Nephron progenitor cell (in vitro differentiated cells): ENCODE measurements at regions not wholly inside any gene's neighbourhood (a gene's known extent, or its start where the extent isn't known, plus 50 kb on each side); places are given as distances from the start of the nearest gene placed in this dataset.

Source experiments
- DNase-seq: peaks from one replicate; pipeline ENCODE4 v3.0.0; 2021
- H3K27ac Mint-ChIP-seq: 2 replicates; pipeline ENCODE4 v1.8.0; 2021; ENCODE audit warnings: mild to moderate bottlenecking, moderate library complexity, mixed read lengths
- H3K27me3 Mint-ChIP-seq: 2 replicates; pipeline ENCODE4 v1.8.0; 2021; ENCODE audit warnings: mild to moderate bottlenecking, low read depth, mixed read lengths; ENCODE audit not compliant: poor library complexity
- H3K36me3 Mint-ChIP-seq: 2 replicates; pipeline ENCODE4 v1.8.0; 2021; ENCODE audit warnings: low read depth, mixed read lengths
- H3K4me1 Mint-ChIP-seq: 2 replicates; pipeline ENCODE4 v1.8.0; 2021; ENCODE audit warnings: mixed read lengths
- H3K4me3 Mint-ChIP-seq: 2 replicates; pipeline ENCODE4 v1.8.0; 2021; ENCODE audit warnings: mild to moderate bottlenecking, moderate library complexity, mixed read lengths
- H3K9me3 Mint-ChIP-seq: 2 replicates; pipeline ENCODE4 v1.8.0; 2021; ENCODE audit warnings: mild to moderate bottlenecking, moderate library complexity, mixed read lengths
- TF ChIP-seq, protein P1 (sequence below): fragments of 200-600 bp; sonication (generic); IDR thresholded peaks from 2 replicates; pipeline ENCODE4 v1.5.0; 2021; ENCODE audit warnings: antibody characterized with exemption

DNA sequence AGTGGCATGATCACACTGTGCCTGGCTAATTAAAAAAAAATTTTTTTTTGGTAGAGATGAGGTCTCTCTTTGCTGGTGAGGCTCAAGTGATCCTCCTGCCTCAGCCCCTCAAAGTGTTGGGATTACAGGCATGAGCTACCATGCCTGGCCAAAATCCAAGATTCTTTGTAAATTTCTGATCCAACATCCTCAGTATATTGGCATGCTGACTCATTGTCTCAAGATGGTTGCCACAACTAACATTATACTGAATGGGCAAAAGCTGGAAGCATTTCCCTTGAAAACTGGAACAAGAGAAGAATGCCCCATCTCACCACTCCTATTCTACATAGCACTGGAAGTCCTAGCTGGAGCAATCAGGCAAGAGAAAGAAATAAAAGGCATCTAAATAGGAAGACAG lies 100.0 kb downstream of the KLF5 start:
- TF ChIP-seq, protein P1, sequence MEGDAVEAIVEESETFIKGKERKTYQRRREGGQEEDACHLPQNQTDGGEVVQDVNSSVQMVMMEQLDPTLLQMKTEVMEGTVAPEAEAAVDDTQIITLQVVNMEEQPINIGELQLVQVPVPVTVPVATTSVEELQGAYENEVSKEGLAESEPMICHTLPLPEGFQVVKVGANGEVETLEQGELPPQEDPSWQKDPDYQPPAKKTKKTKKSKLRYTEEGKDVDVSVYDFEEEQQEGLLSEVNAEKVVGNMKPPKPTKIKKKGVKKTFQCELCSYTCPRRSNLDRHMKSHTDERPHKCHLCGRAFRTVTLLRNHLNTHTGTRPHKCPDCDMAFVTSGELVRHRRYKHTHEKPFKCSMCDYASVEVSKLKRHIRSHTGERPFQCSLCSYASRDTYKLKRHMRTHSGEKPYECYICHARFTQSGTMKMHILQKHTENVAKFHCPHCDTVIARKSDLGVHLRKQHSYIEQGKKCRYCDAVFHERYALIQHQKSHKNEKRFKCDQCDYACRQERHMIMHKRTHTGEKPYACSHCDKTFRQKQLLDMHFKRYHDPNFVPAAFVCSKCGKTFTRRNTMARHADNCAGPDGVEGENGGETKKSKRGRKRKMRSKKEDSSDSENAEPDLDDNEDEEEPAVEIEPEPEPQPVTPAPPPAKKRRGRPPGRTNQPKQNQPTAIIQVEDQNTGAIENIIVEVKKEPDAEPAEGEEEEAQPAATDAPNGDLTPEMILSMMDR: no peak
- no peaks in the 10 kb centered on the region for H3K4me1 Mint-ChIP-seq
- H3K36me3 Mint-ChIP-seq: no peaks in the 10 kb centered on the region
- no peak overlapping the region for H3K27ac Mint-ChIP-seq
- H3K27me3 Mint-ChIP-seq: no peaks in the 10 kb centered on the region
- no peak overlapping the region for H3K4me3 Mint-ChIP-seq
- H3K9me3 Mint-ChIP-seq: peaks cover 13% of the 10 kb centered on the region
- no peak for DNase-seq

DNA sequence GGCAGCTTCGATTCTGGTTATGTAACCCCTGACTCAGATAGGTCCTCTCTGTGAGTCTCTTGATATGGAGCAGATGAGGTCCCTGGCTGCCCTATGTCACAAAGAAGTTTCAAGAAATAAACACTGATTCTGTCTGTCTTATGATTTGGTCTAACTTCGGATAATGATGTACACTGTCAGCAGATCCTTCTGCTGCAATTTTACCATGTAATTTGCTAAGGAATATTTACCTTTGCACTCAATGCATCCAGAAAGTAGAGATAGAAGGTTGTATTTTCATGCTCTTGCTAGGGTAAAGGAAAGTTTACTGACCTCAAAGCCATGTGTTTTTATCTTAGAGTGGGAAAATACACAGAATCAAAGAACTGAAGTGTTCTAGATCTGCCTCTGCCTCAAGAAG lies 98.2 kb downstream of the KLF5 start:
- no peak overlapping the region for H3K27ac Mint-ChIP-seq
- no peaks in the 10 kb centered on the region for H3K27me3 Mint-ChIP-seq
- peaks cover 13% of the 10 kb centered on the region for H3K9me3 Mint-ChIP-seq
- TF ChIP-seq, protein P1: no peak
- DNase-seq: no peak
- no peaks in the 10 kb centered on the region for H3K4me1 Mint-ChIP-seq
- H3K4me3 Mint-ChIP-seq: no peak overlapping the region
- no peaks in the 10 kb centered on the region for H3K36me3 Mint-ChIP-seq

DNA sequence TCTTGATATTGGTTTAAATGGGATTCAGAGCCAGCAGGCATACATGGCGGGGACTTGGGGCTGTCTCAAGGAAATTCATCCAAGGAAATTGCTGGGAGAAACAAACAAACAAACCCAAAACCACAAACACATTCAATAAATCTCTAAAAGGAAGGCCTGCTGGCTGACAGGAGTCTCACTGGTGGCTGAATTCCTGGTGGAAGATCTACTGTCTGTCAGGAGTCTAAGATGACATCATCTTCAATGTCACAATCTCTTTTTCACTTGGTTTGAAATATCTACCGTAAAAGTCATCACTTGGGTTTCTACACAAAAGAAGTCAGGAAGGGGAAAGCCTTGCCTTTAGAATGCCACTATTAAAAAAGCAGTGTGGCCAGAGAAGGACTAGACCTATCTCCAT lies 87.9 kb downstream of the KLF5 start:
- peaks cover 3% of the 10 kb centered on the region for H3K9me3 Mint-ChIP-seq
- H3K4me3 Mint-ChIP-seq: no peak overlapping the region
- H3K27ac Mint-ChIP-seq: no peak overlapping the region
- H3K27me3 Mint-ChIP-seq: no peaks in the 10 kb centered on the region
- H3K4me1 Mint-ChIP-seq: peaks cover 12% of the 10 kb centered on the region
- DNase-seq: no peak
- TF ChIP-seq, protein P1: no peak
- no peaks in the 10 kb centered on the region for H3K36me3 Mint-ChIP-seq

DNA sequence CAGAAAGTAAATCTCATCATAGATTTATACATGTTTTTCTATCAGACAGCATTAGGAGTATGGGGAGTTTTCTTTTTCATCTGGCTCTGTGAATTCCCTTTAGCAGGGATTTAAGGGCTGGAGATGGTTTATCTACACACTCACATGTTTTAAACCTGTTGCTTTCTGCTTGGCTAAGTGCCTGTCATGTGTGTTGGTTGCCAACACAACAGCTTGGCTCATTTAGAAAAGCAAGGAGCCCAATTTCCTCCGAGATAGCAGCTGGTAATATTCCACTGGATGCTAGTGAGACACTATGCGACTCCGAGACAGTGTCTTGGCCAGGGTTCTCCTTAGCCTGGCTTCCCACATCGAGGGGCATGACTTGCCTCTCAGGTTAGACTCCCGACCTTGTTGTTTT lies 83.3 kb downstream of the KLF5 start:
- DNase-seq: no peak
- Mint-ChIP-seq H3K9me3 (peaks cover 3% of the 10 kb centered on the region), H3K4me1 (peaks cover 38% of the 10 kb centered on the region), H3K27ac (no peak overlapping the region), H3K4me3 (no peak overlapping the region), H3K27me3 (peaks cover 3% of the 10 kb centered on the region), H3K36me3 (no peaks in the 10 kb centered on the region)
- TF ChIP-seq, protein P1: no peak

DNA sequence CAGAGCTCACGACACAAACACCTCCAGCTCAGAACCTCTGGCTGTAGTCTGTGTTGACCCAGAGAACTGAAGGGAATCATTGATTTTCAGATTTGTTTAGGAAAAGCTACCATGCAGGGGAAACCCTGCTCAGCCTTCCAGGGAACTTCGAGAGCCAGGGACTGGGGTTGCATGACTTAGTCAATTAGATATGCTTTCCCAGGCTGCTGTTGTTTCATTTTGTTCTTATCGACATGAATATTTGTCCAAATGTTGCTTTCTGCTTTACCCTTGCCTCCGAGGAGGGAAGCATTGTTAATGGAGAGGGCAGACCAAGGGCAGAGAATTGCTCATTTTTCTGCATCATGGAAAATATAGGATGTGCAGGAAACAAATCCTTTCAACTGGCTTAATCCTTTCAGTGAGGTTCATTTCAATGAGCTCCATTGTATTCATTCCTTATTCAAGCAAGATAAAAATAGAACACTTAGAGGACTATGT lies 82.5 kb downstream of the KLF5 start:
- H3K4me3 Mint-ChIP-seq: no peak overlapping the region
- H3K9me3 Mint-ChIP-seq: no peaks in the 10 kb centered on the region
- peaks cover 38% of the 10 kb centered on the region for H3K4me1 Mint-ChIP-seq
- H3K27me3 Mint-ChIP-seq: peaks cover 3% of the 10 kb centered on the region
- DNase-seq: no peak
- H3K27ac Mint-ChIP-seq: no peak overlapping the region
- TF ChIP-seq, protein P1: no peak
- no peaks in the 10 kb centered on the region for H3K36me3 Mint-ChIP-seq

DNA sequence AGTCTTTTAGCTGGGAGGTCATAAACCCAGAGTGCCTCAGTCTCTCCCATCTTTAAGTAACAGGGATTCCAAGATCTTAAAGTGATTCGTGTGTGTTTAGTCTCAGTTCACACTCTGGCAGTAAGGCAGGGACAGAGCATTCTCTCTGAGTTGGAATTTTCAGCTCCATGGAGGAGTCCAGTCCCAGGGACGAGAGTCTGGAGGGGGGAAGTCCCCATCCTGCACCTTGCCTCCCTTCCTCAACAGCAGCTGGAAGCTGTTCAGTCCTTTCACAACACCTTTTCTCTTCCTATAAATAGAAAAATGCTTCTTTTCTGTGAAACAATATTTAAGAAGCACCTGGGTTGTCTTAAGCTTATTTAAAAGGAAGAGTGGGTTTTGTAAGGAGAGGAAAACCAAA lies 82.0 kb downstream of the KLF5 start:
- H3K4me1 Mint-ChIP-seq: peaks cover 38% of the 10 kb centered on the region
- H3K27ac Mint-ChIP-seq: no peak overlapping the region
- no peak overlapping the region for H3K4me3 Mint-ChIP-seq
- no peaks in the 10 kb centered on the region for H3K9me3 Mint-ChIP-seq
- TF ChIP-seq, protein P1: no peak
- no peaks in the 10 kb centered on the region for H3K36me3 Mint-ChIP-seq
- no peak for DNase-seq
- peaks cover 3% of the 10 kb centered on the region for H3K27me3 Mint-ChIP-seq
